ENCODE measurements at regions not wholly inside any gene's neighbourhood (a gene's known extent, or its start where the extent isn't known, plus 50 kb on each side); places are given as distances from the start of the nearest gene placed in this dataset.

- intact Hi-C loops (cut with DNase I): no loop called here
- WGBS, 4 donors: 59 to 79% (median 72%) methylated on average over 4 of the region's 4 CpGs
- peaks cover 6% of the 10 kb centered on the region for H3K27me3 ChIP-seq
- H3K4me3 ChIP-seq: no peak overlapping the region
- TF ChIP-seq POLR2A (IDR thresholded peaks at IDR 0.05): no peak
- TF ChIP-seq CTCF (IDR thresholded peaks at IDR 0.05): no peak
- DNase-seq: no peak
- H3K4me1 ChIP-seq (replicated peaks in 1 of 2): no peaks in the 10 kb centered on the region
- no peaks in the 10 kb centered on the region for H3K9me3 ChIP-seq (replicated peaks in 1 of 3)
- H3K36me3 ChIP-seq (replicated peaks in 1 of 2): no peaks in the 10 kb centered on the region
- no peak overlapping the region for H3K27ac ChIP-seq
Measured at GRCh38 chr10:126836009-126836408, 69.2 kb upstream of the DOCK1 start.

GRCh38 chr10:126838316-126838715, 66.9 kb upstream of the DOCK1 start:
- Histone ChIP-seq H3K4me1 (replicated peaks in 1 of 2) (no peaks in the 10 kb centered on the region), H3K9me3 (replicated peaks in 1 of 3) (no peaks in the 10 kb centered on the region), H3K36me3 (replicated peaks in 1 of 2) (no peaks in the 10 kb centered on the region), H3K4me3 (no peak overlapping the region), H3K27me3 (peaks cover 6% of the 10 kb centered on the region), H3K27ac (no peak overlapping the region)
- TF ChIP-seq CTCF (IDR thresholded peaks at IDR 0.05) (no peak), POLR2A (IDR thresholded peaks at IDR 0.05) (no peak)
- 41 to 55% (median 49%) methylated on average over 4 of the region's 4 CpGs for WGBS, 4 donors
- no peak for DNase-seq
- intact Hi-C loops (cut with DNase I): no loop called here

DNA sequence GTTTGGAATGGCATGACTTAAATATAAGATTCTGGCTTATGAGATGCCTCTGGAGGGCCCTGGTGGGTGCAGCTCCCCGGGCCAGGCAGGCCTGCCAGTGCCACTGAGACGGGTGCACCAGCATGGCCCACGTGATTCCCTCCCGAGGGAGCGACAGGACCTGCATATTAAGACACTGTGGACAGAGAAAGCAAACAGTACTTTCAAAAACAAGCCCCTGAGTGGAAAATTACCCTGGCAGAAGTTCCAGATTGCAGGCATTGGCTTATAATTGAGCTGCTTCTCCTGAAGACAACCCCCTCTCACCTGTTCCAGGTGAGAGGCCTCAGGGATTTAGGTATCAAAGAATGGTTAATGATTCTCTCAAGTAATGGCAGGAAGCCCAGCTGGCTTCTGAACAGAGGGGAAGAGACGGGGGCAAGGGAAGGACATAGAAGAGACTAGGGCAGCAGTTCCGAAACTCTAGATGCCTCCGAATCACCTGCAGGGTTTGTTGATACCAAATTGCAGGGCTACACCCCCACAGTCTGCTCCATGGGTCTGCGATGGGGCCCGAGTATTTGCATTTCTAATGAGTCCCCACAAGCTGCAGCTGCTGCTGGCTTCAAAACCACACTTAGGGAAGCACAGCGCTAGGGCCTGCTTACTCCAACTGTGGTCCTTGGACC, 66.0 kb upstream of the DOCK1 start:
- H3K9me3 ChIP-seq (replicated peaks in 1 of 3): no peaks in the 10 kb centered on the region
- no peak for TF ChIP-seq CTCF (IDR thresholded peaks at IDR 0.05)
- no peak for TF ChIP-seq POLR2A (IDR thresholded peaks at IDR 0.05)
- H3K27me3 ChIP-seq: no peaks in the 10 kb centered on the region
- H3K4me3 ChIP-seq: no peak overlapping the region
- no peak for DNase-seq
- WGBS, 4 donors: 39 to 57% (median 47%) methylated on average over 8 to 11 of the region's 11 CpGs
- intact Hi-C loops (cut with DNase I): no loop called here
- no peaks in the 10 kb centered on the region for H3K4me1 ChIP-seq (replicated peaks in 1 of 2)
- no peak overlapping the region for H3K27ac ChIP-seq
- H3K36me3 ChIP-seq (replicated peaks in 1 of 2): no peaks in the 10 kb centered on the region

GRCh38 chr10:126840576-126841135, 64.6 kb upstream of the DOCK1 start:
- 52 to 85% (median 75%) methylated on average over 7 to 10 of the region's 10 CpGs for WGBS, 4 donors
- Histone ChIP-seq H3K4me3 (no peak overlapping the region), H3K27me3 (no peaks in the 10 kb centered on the region), H3K9me3 (replicated peaks in 1 of 3) (no peaks in the 10 kb centered on the region), H3K27ac (no peak overlapping the region), H3K36me3 (replicated peaks in 1 of 2) (no peaks in the 10 kb centered on the region), H3K4me1 (replicated peaks in 1 of 2) (no peaks in the 10 kb centered on the region)
- intact Hi-C loops (cut with DNase I): no loop called here
- no peak for TF ChIP-seq POLR2A (IDR thresholded peaks at IDR 0.05)
- no peak for TF ChIP-seq CTCF (IDR thresholded peaks at IDR 0.05)
- DNase-seq: no peak

All from adrenal gland (tissue), 9 donors.